Esophagus squamous epithelium (tissue), 5 donors: ENCODE measurements at regions not wholly inside any gene's neighbourhood (a gene's known extent, or its start where the extent isn't known, plus 50 kb on each side); places are given as distances from the start of the nearest gene placed in this dataset.

Source experiments
- DNase-seq: peaks from one replicate; lab custom pipeline; 2025; lab: John Stamatoyannopoulos, UW
- H3K27ac ChIP-seq, 4 donors: fragments of 200-600 bp; sonication (generic); one replicate each; pipeline ENCODE4 v1.5.1; 2016 to 2019; ENCODE audit warnings: mild to moderate bottlenecking in 1 of 4
- H3K27me3 ChIP-seq, 4 donors: fragments of 200-600 bp; sonication (generic); 1 replicate in 3 of 4; 2 replicates in 1 of 4; pipeline versions ENCODE4 v1.5.1 to v1.6.0; 2017 to 2021; ENCODE audit warnings: antibody characterized with exemption in 1 of 4
- H3K36me3 ChIP-seq, 3 donors: fragments of 200-600 bp; sonication (generic); one replicate each; pipeline ENCODE4 v1.5.1; 2016 to 2019
- H3K4me1 ChIP-seq, 3 donors: fragments of 200-600 bp; sonication (generic); one replicate each; pipeline ENCODE4 v1.5.1; 2017 to 2019
- H3K4me3 ChIP-seq, 4 donors: fragments of 200-600 bp; sonication (generic); 1 replicate in 3 of 4; 2 replicates in 1 of 4; pipeline ENCODE4 v1.5.1; 2016 to 2019; ENCODE audit warnings: mild to moderate bottlenecking in 2 of 4, moderate library complexity in 1 of 4
- H3K9me3 ChIP-seq, 3 donors: fragments of 200-600 bp; sonication (generic); one replicate each; pipeline ENCODE4 v1.5.1; 2016 to 2019
- POLR2A ChIP-seq, 4 donors: fragments of 450-650 bp; IDR thresholded peaks; one replicate each; pipeline ENCODE4 v1.6.1; 2017; ENCODE audit warnings: antibody characterized with exemption in 4 of 4, mild to moderate bottlenecking in 4 of 4, moderate library complexity in 3 of 4
- WGBS, 2 donors: methylation state at CpG; one replicate each; pipeline ENCODE4 v1.1.5; 2018; 5-methylcytosine and 5-hydroxymethylcytosine counted together
- intact Hi-C: fragments of 100-400 bp; cut with DNase I; formaldehyde crosslinking; loops from one replicate; pipeline ENCODE4 v1.15.0; 2022
- TF ChIP-seq, protein P1 (sequence below), 6 experiments: fragments of 450-650 bp in 4 of 6; fragments of 200-600 bp in 2 of 6; sonication (generic) in 2 of 6; IDR thresholded peaks; one replicate each; pipeline ENCODE4 v1.5.1; 2016 to 2019; ENCODE audit warnings: antibody characterized with exemption in 6 of 6, mild to moderate bottlenecking in 4 of 6, moderate library complexity in 4 of 6
- donor health status: DM: yes; HTN: yes; CAD: no.

DNA sequence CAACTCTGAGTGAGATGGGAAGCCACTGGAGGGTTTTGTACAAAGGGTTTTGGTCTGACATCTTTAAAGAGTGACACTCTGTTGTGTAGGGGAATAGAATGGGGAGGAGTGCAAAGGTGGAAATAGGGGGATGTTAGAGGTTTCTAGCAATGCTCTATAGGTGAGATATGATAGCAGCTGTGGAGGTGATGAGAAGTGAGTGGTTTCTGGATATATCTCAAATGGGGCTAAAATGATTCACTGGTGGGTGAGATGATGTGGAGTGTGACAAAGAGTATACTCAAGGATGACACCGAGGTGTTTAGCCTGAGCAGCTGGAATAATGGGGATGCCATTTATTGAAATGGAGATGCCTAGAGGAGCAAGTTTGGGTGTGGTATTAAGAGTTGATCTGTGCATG, 426.4 kb downstream of the PCNX1 start:
- H3K27ac ChIP-seq, result no peak overlapping the region
- intact Hi-C loops, result no loop called here
- no peak for DNase-seq
- no peaks in the 10 kb centered on the region for H3K36me3 ChIP-seq
- 78 to 94% methylated on average over 1 of the region's 1 CpG for WGBS, 2 donors
- no peak overlapping the region for H3K4me3 ChIP-seq
- TF ChIP-seq POLR2A (IDR thresholded peaks at IDR 0.05), result no peak
- TF ChIP-seq, protein P1, sequence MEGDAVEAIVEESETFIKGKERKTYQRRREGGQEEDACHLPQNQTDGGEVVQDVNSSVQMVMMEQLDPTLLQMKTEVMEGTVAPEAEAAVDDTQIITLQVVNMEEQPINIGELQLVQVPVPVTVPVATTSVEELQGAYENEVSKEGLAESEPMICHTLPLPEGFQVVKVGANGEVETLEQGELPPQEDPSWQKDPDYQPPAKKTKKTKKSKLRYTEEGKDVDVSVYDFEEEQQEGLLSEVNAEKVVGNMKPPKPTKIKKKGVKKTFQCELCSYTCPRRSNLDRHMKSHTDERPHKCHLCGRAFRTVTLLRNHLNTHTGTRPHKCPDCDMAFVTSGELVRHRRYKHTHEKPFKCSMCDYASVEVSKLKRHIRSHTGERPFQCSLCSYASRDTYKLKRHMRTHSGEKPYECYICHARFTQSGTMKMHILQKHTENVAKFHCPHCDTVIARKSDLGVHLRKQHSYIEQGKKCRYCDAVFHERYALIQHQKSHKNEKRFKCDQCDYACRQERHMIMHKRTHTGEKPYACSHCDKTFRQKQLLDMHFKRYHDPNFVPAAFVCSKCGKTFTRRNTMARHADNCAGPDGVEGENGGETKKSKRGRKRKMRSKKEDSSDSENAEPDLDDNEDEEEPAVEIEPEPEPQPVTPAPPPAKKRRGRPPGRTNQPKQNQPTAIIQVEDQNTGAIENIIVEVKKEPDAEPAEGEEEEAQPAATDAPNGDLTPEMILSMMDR (IDR thresholded peaks at IDR 0.05), result no peak
- no peaks in the 10 kb centered on the region for H3K9me3 ChIP-seq
- H3K27me3 ChIP-seq, result no peaks in the 10 kb centered on the region
- peaks cover 0 to 23% (median 6%) of the 10 kb centered on the region in 3 donors for H3K4me1 ChIP-seq

DNA sequence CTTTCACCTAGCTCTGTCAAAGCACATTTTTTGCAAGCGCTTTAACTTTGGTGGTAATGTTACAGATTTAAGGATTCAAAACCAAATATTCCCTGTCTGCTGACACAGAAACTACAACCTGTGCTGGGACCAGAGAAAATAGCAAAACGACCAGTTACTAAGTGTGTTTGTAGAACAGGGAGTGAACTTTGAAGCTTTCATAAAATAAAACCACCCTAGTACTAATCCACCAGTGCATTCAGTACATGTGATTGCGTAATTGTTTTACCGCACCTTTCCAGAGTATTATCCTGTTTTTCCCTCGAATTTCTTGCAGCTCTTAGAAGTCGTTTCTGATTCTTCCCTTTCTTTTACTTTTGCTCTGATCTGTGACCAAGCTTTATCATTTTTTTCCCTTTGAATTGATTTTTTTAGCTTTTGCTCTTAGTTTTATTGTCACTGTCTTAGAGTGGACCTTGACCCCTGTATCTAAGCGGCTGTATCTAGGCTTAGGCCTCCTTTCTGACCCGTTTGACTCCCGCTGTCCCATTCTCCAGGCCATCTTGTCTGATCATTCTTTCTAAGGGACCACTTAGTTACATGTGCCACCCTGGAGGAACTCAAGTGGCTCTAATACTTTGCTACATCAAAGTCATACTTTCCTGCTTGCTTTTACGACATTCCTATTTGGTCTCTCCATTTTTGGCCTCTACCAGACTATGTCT, 429.4 kb downstream of the PCNX1 start:
- peak overlapping the region in 3 of 4 donors; percentile 4 to 75 (median 64) for H3K27ac ChIP-seq
- H3K4me3 ChIP-seq, result no peak overlapping the region
- TF ChIP-seq, protein P1 (IDR thresholded peaks at IDR 0.05), result peak in 3 of 6 experiments; percentile 2 to 15 (median 13)
- no peak for TF ChIP-seq POLR2A (IDR thresholded peaks at IDR 0.05)
- DNase-seq, result no peak
- no peaks in the 10 kb centered on the region for H3K27me3 ChIP-seq
- no peaks in the 10 kb centered on the region for H3K36me3 ChIP-seq
- 69 to 75% methylated on average over 10 of the region's 10 CpGs for WGBS, 2 donors
- H3K9me3 ChIP-seq, result no peaks in the 10 kb centered on the region
- peaks cover 0 to 31% (median 12%) of the 10 kb centered on the region in 3 donors for H3K4me1 ChIP-seq
- intact Hi-C loops, result no loop called here

DNA sequence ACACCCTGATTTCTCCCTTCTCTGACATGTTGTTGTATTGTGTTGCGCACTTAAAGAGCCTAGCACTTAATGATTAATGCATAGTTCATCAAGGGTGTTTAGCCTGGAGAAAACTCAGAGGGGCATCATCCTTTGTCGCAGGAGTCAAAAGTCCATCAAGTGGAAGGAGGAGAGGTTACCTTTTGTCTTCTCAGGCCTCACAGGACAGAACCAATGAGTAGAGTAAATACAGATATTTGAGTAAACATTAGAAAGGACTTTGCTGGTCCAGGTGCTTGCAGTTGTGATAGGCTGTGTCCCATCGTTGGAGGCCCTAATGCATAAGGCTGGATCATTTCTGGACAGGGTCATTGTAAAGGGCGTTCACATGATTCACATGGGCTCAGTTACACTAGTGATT, 430.9 kb downstream of the PCNX1 start:
- WGBS, 2 donors, result 83 to 88% methylated on average over 4 of the region's 4 CpGs
- DNase-seq, result no peak

DNA sequence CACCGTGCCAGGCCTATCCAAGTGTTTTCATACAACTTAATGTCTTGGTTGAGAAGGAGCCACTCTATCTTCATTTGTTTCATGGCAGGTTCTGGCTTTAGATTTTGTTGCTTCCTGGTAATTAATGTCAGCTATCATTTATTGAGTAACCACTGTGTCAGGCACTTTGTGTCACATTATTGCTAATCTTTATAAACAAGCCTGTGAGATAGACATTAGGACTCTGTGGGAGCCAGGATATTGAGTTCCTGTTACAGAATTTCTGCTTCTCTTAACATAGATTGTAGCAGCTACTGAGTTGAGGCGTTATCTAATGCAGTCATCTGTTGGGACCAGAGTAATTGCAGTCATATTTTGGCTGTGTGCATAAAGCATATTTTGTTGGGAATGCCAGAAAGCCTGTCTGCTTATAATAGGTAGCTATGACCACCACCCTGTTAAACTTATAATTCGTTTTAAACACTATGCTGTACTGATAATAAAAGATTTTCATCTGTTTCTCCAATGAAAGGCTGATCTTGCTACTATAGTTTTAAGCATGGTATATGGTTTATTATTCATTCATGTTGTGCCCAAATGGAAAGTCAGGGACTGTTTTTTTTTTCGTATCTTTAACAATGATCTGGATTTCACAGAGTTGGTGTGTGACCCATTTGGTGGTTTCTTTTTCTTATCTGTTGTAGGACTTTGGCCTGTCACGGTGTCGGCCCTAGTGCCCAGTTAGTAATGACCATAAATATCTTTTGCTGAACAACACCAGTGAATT, 432.6 kb downstream of the PCNX1 start:
- H3K27ac ChIP-seq, result peak overlapping the region in 3 of 4 donors; percentile 10 to 52 (median 32)
- no peak for DNase-seq
- H3K4me3 ChIP-seq, result no peak overlapping the region
- H3K36me3 ChIP-seq, result no peaks in the 10 kb centered on the region
- WGBS, 2 donors, result 73 to 78% methylated on average over 6 of the region's 6 CpGs
- H3K4me1 ChIP-seq, result peaks cover 0 to 30% (median 12%) of the 10 kb centered on the region in 3 donors
- H3K9me3 ChIP-seq, result no peaks in the 10 kb centered on the region
- intact Hi-C loops, result no loop called here
- TF ChIP-seq, protein P1 (IDR thresholded peaks at IDR 0.05), result no peak
- no peak for TF ChIP-seq POLR2A (IDR thresholded peaks at IDR 0.05)
- no peaks in the 10 kb centered on the region for H3K27me3 ChIP-seq

More for the DNA sequence above, 430.9 kb downstream of the PCNX1 start:
- H3K4me3 ChIP-seq, result no peak overlapping the region
- H3K27me3 ChIP-seq, result no peaks in the 10 kb centered on the region
- peaks cover 0 to 30% (median 12%) of the 10 kb centered on the region in 3 donors for H3K4me1 ChIP-seq
- H3K36me3 ChIP-seq, result no peaks in the 10 kb centered on the region
- no peak overlapping the region for H3K27ac ChIP-seq
- TF ChIP-seq, protein P1 (IDR thresholded peaks at IDR 0.05), result no peak
- no peak for TF ChIP-seq POLR2A (IDR thresholded peaks at IDR 0.05)
- intact Hi-C loops, result no loop called here
- no peaks in the 10 kb centered on the region for H3K9me3 ChIP-seq

DNA sequence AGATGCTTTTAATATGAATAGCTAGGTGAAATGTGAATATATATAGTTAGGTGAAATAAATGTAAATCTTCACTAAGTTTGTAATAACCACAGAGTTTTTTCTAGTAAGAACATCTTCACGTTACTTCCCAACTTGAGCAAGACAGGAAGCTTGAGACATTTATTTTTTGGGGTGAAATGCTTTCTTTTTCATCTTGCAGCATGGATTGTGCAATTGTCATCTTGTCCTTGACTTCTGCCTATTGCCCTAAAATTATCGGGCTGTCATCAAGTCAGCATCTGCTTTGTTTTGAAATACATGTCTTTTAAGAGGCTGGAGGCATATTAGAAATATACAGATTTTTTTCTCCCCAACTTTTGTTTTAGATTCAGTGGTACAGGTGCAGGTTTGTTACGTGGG, 433.9 kb downstream of the PCNX1 start:
- no peaks in the 10 kb centered on the region for H3K9me3 ChIP-seq
- no peak overlapping the region for H3K27ac ChIP-seq
- intact Hi-C loops, result no loop called here
- H3K4me1 ChIP-seq, result peaks cover 0 to 21% (median 12%) of the 10 kb centered on the region in 3 donors
- WGBS, 2 donors, result 78 to 83% methylated on average over 3 of the region's 3 CpGs
- no peaks in the 10 kb centered on the region for H3K36me3 ChIP-seq
- TF ChIP-seq POLR2A (IDR thresholded peaks at IDR 0.05), result no peak
- TF ChIP-seq, protein P1 (IDR thresholded peaks at IDR 0.05), result no peak
- H3K4me3 ChIP-seq, result no peak overlapping the region
- no peak for DNase-seq
- no peaks in the 10 kb centered on the region for H3K27me3 ChIP-seq
